Lung (tissue), 11 donors: ENCODE measurements at regions not wholly inside any gene's neighbourhood (a gene's known extent, or its start where the extent isn't known, plus 50 kb on each side); places are given as distances from the start of the nearest gene placed in this dataset.

Source experiments
- ATAC-seq: fragments of 200-7000 bp; cut with Tn5 transposase; one replicate; pipeline ENCODE4 v1.9.1; 2020; ENCODE audit warnings: moderate number of reproducible peaks; ENCODE audit not compliant: insufficient read depth, low FRiP score
- DNase-seq, 3 donors: peaks; one replicate each; pipeline ENCODE4 v3.0.0-alpha.2; 2013 to 2017
- H3K27ac ChIP-seq, 2 donors: one replicate each; pipeline ENCODE4 v1.5.1; 2013; ENCODE audit warnings: mild to moderate bottlenecking in 2 of 2, moderate library complexity in 2 of 2, control low read depth in 1 of 2, inconsistent platforms in 1 of 2, low read depth in 1 of 2, low read length in 1 of 2
- H3K27me3 ChIP-seq, 3 donors: one replicate each; pipeline ENCODE4 v1.5.1; 2013; ENCODE audit warnings: low read length in 2 of 3; ENCODE audit not compliant: control insufficient read depth in 3 of 3, insufficient read depth in 3 of 3
- H3K36me3 ChIP-seq, 4 donors: one replicate each; pipeline ENCODE4 v1.5.1; 2013; ENCODE audit warnings: low read length in 4 of 4, mild to moderate bottlenecking in 1 of 4, moderate library complexity in 1 of 4; ENCODE audit not compliant: control insufficient read depth in 4 of 4, insufficient read depth in 4 of 4
- H3K4me1 ChIP-seq, 5 donors: one replicate each; pipeline ENCODE4 v1.5.1; 2013; ENCODE audit warnings: low read length in 5 of 5, mild to moderate bottlenecking in 2 of 5, moderate library complexity in 1 of 5; ENCODE audit not compliant: control insufficient read depth in 5 of 5, insufficient read depth in 5 of 5
- H3K4me3 ChIP-seq: one replicate; pipeline ENCODE4 v1.5.1; 2013; ENCODE audit warnings: mild to moderate bottlenecking, control low read depth, moderate library complexity
- H3K9ac ChIP-seq, 2 donors: one replicate each; pipeline ENCODE4 v1.5.1; 2013; ENCODE audit warnings: low read length in 2 of 2, control low read depth in 1 of 2; ENCODE audit not compliant: insufficient read depth in 1 of 2
- H3K9me3 ChIP-seq, 4 donors: one replicate each; pipeline ENCODE4 v1.5.1; 2013; ENCODE audit warnings: low read length in 3 of 4, mild to moderate bottlenecking in 1 of 4, moderate library complexity in 1 of 4; ENCODE audit not compliant: control insufficient read depth in 4 of 4, insufficient read depth in 3 of 4
- WGBS, 2 donors: extraction: QIAGEN DNeasy Blood & Tissue Kit; methylation state at CpG; one replicate each; pipeline ENCODE4 v1.1.7; 2013; 5-methylcytosine and 5-hydroxymethylcytosine counted together
- TF ChIP-seq, protein P1 (sequence below): IDR thresholded peaks from 2 replicates; pipeline ENCODE4 v1.5.1; 2012; ENCODE audit warnings: mild to moderate bottlenecking; ENCODE audit errors: control extremely low read depth, extremely low read depth
- donor health status: control.
- donor health status: control.
- donor health status: Bipolar disorder and iron deficiency.
- donor health status: healthy.
- donor health status: DM: yes; HTN: yes; CAD: no.

DNA sequence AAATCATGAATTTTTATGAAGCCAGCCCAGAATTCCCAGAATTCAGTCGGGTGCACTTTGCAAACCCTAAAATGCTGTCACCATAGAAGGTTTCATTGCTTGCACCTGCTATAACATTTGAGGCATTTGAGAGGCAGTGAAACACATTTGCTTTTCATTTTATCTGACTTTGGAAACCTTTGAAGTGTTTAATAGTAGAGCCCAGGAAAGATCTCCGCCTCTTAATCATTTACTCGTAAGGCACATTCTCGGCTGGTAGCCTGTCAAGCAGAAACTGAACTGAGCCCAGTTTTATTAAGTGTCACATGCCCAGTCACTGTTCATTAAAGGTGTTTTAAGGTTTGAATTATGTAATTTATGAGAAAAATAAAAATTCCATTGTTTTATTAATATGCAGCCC lies 247.6 kb downstream of the EMX2 start:
- peak in 2 of 3 donors; percentile 28 to 71 for DNase-seq
- TF ChIP-seq, protein P1, sequence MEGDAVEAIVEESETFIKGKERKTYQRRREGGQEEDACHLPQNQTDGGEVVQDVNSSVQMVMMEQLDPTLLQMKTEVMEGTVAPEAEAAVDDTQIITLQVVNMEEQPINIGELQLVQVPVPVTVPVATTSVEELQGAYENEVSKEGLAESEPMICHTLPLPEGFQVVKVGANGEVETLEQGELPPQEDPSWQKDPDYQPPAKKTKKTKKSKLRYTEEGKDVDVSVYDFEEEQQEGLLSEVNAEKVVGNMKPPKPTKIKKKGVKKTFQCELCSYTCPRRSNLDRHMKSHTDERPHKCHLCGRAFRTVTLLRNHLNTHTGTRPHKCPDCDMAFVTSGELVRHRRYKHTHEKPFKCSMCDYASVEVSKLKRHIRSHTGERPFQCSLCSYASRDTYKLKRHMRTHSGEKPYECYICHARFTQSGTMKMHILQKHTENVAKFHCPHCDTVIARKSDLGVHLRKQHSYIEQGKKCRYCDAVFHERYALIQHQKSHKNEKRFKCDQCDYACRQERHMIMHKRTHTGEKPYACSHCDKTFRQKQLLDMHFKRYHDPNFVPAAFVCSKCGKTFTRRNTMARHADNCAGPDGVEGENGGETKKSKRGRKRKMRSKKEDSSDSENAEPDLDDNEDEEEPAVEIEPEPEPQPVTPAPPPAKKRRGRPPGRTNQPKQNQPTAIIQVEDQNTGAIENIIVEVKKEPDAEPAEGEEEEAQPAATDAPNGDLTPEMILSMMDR, result no peak
- H3K27ac ChIP-seq, result no peak overlapping the region
- H3K9me3 ChIP-seq, result peaks cover 0 to 1% (median 0%) of the 10 kb centered on the region in 4 donors
- 60 to 82% methylated on average over 4 of the region's 4 CpGs for WGBS, 2 donors
- peaks cover 0 to 2% (median 0%) of the 10 kb centered on the region in 5 donors for H3K4me1 ChIP-seq
- H3K27me3 ChIP-seq, result no peaks in the 10 kb centered on the region
- no peak overlapping the region for H3K4me3 ChIP-seq
- no peak overlapping the region for H3K9ac ChIP-seq
- no peaks in the 10 kb centered on the region for H3K36me3 ChIP-seq
- no peak for ATAC-seq

DNA sequence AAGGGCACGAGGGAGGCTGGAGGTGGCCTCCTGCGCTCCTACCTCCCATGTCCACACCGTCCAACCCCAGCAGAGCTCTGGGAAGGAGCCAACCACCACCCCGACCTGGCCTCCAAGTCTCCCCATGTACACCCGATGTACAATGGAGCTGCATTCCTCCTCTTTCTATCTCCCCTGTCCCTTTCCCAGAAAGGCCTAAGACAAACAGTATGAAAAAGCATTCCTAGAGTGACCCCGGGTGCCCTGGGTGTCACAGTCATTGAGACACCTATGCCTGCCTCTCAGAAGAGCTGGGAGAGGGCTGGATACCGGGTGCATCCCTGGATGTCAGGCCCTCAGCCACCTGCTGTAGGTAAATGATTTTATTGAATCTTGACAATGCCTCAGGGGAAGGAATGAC lies 248.1 kb downstream of the EMX2 start:
- Histone ChIP-seq H3K9me3 (peaks cover 0 to 3% (median 0%) of the 10 kb centered on the region in 4 donors), H3K4me1 (peaks cover 0 to 2% (median 0%) of the 10 kb centered on the region in 5 donors), H3K4me3 (no peak overlapping the region), H3K27ac (no peak overlapping the region), H3K9ac (no peak overlapping the region), H3K36me3 (no peaks in the 10 kb centered on the region), H3K27me3 (no peaks in the 10 kb centered on the region)
- DNase-seq (no peak), ATAC-seq (no peak)
- 62 to 78% methylated on average over 7 of the region's 7 CpGs for WGBS, 2 donors
- TF ChIP-seq, protein P1, result no peak

DNA sequence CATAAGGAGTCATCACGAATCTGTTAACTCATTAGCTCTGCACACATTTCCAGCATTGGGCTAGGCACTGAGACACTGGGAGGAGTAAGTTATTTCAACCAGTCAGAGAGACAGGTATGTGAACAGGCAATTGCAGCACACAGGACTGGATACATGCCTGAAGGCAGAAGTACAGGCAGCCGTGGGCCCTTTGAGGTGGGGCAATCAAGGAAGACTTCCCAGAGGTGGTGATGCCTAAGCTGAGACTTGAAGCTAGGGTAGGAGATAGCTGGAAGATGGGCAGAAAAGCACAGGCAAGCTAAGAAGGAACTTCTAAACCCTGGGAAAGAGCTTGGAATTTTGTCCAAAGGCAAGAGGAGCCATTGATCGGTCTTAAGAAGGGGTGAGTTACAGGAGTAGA lies 249.7 kb downstream of the EMX2 start:
- peaks cover 0 to 2% (median 0%) of the 10 kb centered on the region in 5 donors for H3K4me1 ChIP-seq
- no peak overlapping the region for H3K9ac ChIP-seq
- no peak for ATAC-seq
- 79 to 89% methylated on average over 3 of the region's 3 CpGs for WGBS, 2 donors
- no peak overlapping the region for H3K4me3 ChIP-seq
- DNase-seq, result no peak
- TF ChIP-seq, protein P1, result no peak
- H3K27ac ChIP-seq, result no peak overlapping the region
- no peaks in the 10 kb centered on the region for H3K36me3 ChIP-seq
- H3K9me3 ChIP-seq, result peaks cover 0 to 3% (median 0%) of the 10 kb centered on the region in 4 donors
- H3K27me3 ChIP-seq, result no peaks in the 10 kb centered on the region

DNA sequence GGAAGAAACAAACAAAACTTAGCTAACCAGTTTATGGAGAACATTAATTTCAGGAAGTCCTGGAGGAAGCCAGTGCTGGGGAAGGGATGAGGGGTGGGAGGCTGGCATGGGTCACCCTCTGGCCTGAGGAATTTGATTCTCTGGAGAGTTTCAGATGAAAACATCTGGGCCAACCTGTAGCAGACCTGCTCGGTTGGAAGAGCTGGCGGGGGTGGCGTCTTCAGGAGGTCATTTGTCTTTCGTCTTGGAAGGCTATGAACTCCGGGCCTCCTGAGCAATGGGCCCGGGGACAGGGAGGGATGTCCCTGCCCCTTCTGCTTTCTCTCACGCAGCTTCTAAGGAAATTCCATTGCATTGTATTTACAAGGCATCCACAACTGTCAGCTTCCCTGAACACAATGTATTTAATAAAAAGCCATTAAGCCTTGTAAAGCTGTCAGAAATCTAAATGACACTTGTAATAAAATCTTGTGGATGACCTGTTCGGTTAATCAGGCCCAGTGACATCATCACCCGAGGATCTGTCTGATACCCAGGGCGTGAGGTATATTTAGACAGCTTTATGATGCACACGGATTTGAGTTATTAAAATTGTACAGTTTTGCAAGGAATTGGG lies 250.5 kb downstream of the RAB11FIP2 start:
- H3K27me3 ChIP-seq, result no peaks in the 10 kb centered on the region
- peaks cover 0 to 2% (median 0%) of the 10 kb centered on the region in 5 donors for H3K4me1 ChIP-seq
- peaks cover 0 to 3% (median 0%) of the 10 kb centered on the region in 4 donors for H3K9me3 ChIP-seq
- H3K36me3 ChIP-seq, result no peaks in the 10 kb centered on the region
- no peak overlapping the region for H3K9ac ChIP-seq
- TF ChIP-seq, protein P1, result no peak
- DNase-seq, result no peak
- no peak for ATAC-seq
- 50 to 51% methylated on average over 11 of the region's 11 CpGs for WGBS, 2 donors
- H3K4me3 ChIP-seq, result no peak overlapping the region
- no peak overlapping the region for H3K27ac ChIP-seq
